Right lung (tissue), 2 donors: ENCODE measurements at regions not wholly inside any gene's neighbourhood (a gene's known extent, or its start where the extent isn't known, plus 50 kb on each side); places are given as distances from the start of the nearest gene placed in this dataset.

Experiments
- DNase-seq, 2 donors: peaks; one replicate each; pipeline ENCODE4 v3.0.0-alpha.2; 2013

GRCh38 chr9:28329323-28329722, 756.0 kb upstream of the C9orf72 start:
- DNase-seq, result no peak

GRCh38 chr9:28332648-28333047, 759.4 kb upstream of the C9orf72 start:
- DNase-seq, result no peak

GRCh38 chr9:28341913-28342312, 768.6 kb upstream of the C9orf72 start:
- no peak for DNase-seq

GRCh38 chr9:28342815-28343338, 769.6 kb upstream of the C9orf72 start:
- DNase-seq, result no peak

GRCh38 chr9:28363151-28363562, 789.9 kb upstream of the C9orf72 start:
- no peak for DNase-seq

- DNase-seq, result no peak
Measured at GRCh38 chr9:28365020-28365640, 791.8 kb upstream of the C9orf72 start.

GRCh38 chr9:28365728-28366127, 792.4 kb upstream of the C9orf72 start:
- no peak for DNase-seq

- DNase-seq, result no peak
Measured at GRCh38 chr9:28378231-28378630, 805.0 kb upstream of the C9orf72 start.

- DNase-seq, result no peak
Measured at GRCh38 chr9:28379082-28379481, 805.8 kb upstream of the C9orf72 start.

- DNase-seq, result no peak
Measured at GRCh38 chr9:28389411-28389810, 816.1 kb upstream of the C9orf72 start.

GRCh38 chr9:28394774-28395173, 821.5 kb upstream of the C9orf72 start:
- DNase-seq, result no peak

- DNase-seq, result no peak
Measured at GRCh38 chr9:28396058-28396457, 822.8 kb upstream of the C9orf72 start.

- DNase-seq, result no peak
Measured at GRCh38 chr9:28407351-28407750, 834.1 kb upstream of the C9orf72 start.

- no peak for DNase-seq
Measured at GRCh38 chr9:28409919-28410318, 836.6 kb upstream of the C9orf72 start.

- peak; percentile 4 to 6 for DNase-seq
Measured at GRCh38 chr9:28410411-28410810, 837.1 kb upstream of the C9orf72 start.

GRCh38 chr9:28413471-28413870, 840.2 kb upstream of the C9orf72 start:
- no peak for DNase-seq

- no peak for DNase-seq
Measured at GRCh38 chr9:28423255-28423654, 850.0 kb upstream of the C9orf72 start.

GRCh38 chr9:28435456-28435855, 862.2 kb upstream of the C9orf72 start:
- no peak for DNase-seq

- DNase-seq, result no peak
Measured at GRCh38 chr9:28439688-28440087, 866.4 kb upstream of the C9orf72 start.

- no peak for DNase-seq
Measured at GRCh38 chr9:28443461-28443860, 870.2 kb upstream of the C9orf72 start.

GRCh38 chr9:28444637-28445036, 871.4 kb upstream of the C9orf72 start:
- DNase-seq, result no peak

- DNase-seq, result no peak
Measured at GRCh38 chr9:28445211-28445610, 871.9 kb upstream of the C9orf72 start.

GRCh38 chr9:28453918-28454317, 880.6 kb upstream of the C9orf72 start:
- no peak for DNase-seq

- no peak for DNase-seq
Measured at GRCh38 chr9:28456861-28457260, 883.6 kb upstream of the C9orf72 start.
